K562 (cell line): ENCODE measurements at regions not wholly inside any gene's neighbourhood (a gene's known extent, or its start where the extent isn't known, plus 50 kb on each side); places are given as distances from the start of the nearest gene placed in this dataset.

Experiments used
- ATAC-seq: fragments of 200-7000 bp; cut with Tn5 transposase; 3 replicates; pipeline ENCODE4 v1.9.1; 2020; ENCODE audit warnings: moderate library complexity
- BruUV-seq: library from RNA; stranded (reverse); fragments of 400-500 nt; replicated peaks from 2 replicates; lab custom pipeline; 2021; lab: Mats Ljungman, UMichigan
- CTCF ChIA-PET: fragments of 300-600 bp; formaldehyde crosslinking; extraction: SDS; loops from one replicate; lab custom pipeline; 2021; ENCODE audit warnings: low intra/inter-chr PET ratio; lab: Yijun Ruan, JAX
- POLR2A ChIA-PET: fragments of 300-600, 350-650 bp; sonication (Branson Sonifier 250); formaldehyde crosslinking; extraction: SDS; loops from one replicate; lab custom pipeline; 2021; ENCODE audit warnings: antibody characterized with exemption, inconsistent platforms; lab: Yijun Ruan, JAX
- DNase-seq, 4 experiments: peaks; one replicate each; pipeline versions ENCODE4 v3.0.0 to v3.0.0-alpha.2; 2011 to 2018; ENCODE audit warnings: low spot score in 3 of 4, mixed read lengths in 3 of 4; ENCODE audit errors: extremely low read depth in 1 of 4
- FAIRE-seq: peaks from 2 replicates; lab custom pipeline; 2011; peaks lifted over from hg19 to GRCh38; lab: Jason Lieb, UNC
- H2AFZ ChIP-seq: 2 replicates; pipeline ENCODE4 v1.6.0; 2011; ENCODE audit warnings: low read depth, low read length, control low read depth, inconsistent platforms
- H3K27ac ChIP-seq: fragments of 200-600 bp; 3 replicates; pipeline ENCODE4 v1.8.0; 2011; ENCODE audit warnings: low read depth, mild to moderate bottlenecking, control low read depth, inconsistent platforms, low read length, moderate library complexity, mixed read lengths; ENCODE audit errors: extremely low read depth
- H3K27me3 ChIP-seq, 2 experiments: fragments of 300-600 bp in 1 of 2; 2 replicates in 1 of 2; 3 replicates in 1 of 2; pipeline versions ENCODE4 v1.6.0 to v1.8.0; 2011; ENCODE audit warnings: inconsistent platforms in 2 of 2, low read length in 2 of 2, mild to moderate bottlenecking in 1 of 2, mixed read lengths in 1 of 2, moderate library complexity in 1 of 2; ENCODE audit not compliant: control insufficient read depth in 2 of 2, insufficient read depth in 2 of 2
- H3K36me3 ChIP-seq: fragments of 300-600 bp; 3 replicates; pipeline ENCODE4 v1.8.0; 2011; ENCODE audit warnings: mild to moderate bottlenecking, low read length, inconsistent platforms; ENCODE audit not compliant: control insufficient read depth, insufficient read depth
- H3K4me1 ChIP-seq, 2 experiments: fragments of 200-600 bp in 1 of 2; replicated peaks in 1 of 2; 2 replicates in 1 of 2; 3 replicates in 1 of 2; pipeline versions ENCODE4 v1.5.1 to v1.8.0; 2011; ENCODE audit warnings: inconsistent platforms in 2 of 2, low read length in 2 of 2, mild to moderate bottlenecking in 1 of 2, mixed read lengths in 1 of 2, moderate library complexity in 1 of 2; ENCODE audit not compliant: control insufficient read depth in 2 of 2, insufficient read depth in 2 of 2
- H3K4me2 ChIP-seq: 2 replicates; pipeline ENCODE4 v1.6.1; 2011; ENCODE audit warnings: low read length, control low read depth, inconsistent platforms, mixed read lengths; ENCODE audit not compliant: insufficient read depth
- H3K4me3 ChIP-seq: fragments of 200-600 bp; sonication (generic), shearing (Covaris generic); 2 replicates; pipeline ENCODE4 v1.5.1; 2016; ENCODE audit warnings: control low read depth, inconsistent platforms
- H3K79me2 ChIP-seq: fragments of 200-600 bp; 3 replicates; pipeline ENCODE4 v1.8.0; 2011; ENCODE audit warnings: low read length, inconsistent platforms; ENCODE audit not compliant: control insufficient read depth, insufficient read depth
- H3K9ac ChIP-seq, 2 experiments: 2 replicates each; pipeline versions ENCODE4 v1.6.0 to v1.6.1; 2011; ENCODE audit warnings: low read depth in 2 of 2, low read length in 2 of 2, control low read depth in 1 of 2, inconsistent platforms in 1 of 2, mild to moderate bottlenecking in 1 of 2, mixed read lengths in 1 of 2; ENCODE audit not compliant: insufficient read depth in 1 of 2
- H3K9me1 ChIP-seq: one replicate; pipeline ENCODE4 v1.6.0; 2011; ENCODE audit warnings: inconsistent platforms, mild to moderate bottlenecking, low read length, moderate library complexity; ENCODE audit not compliant: control insufficient read depth, insufficient read depth
- H3K9me3 ChIP-seq: replicated peaks from 2 replicates; pipeline ENCODE4 v1.5.1; 2011; ENCODE audit warnings: low read depth, low read length, inconsistent platforms; ENCODE audit not compliant: control insufficient read depth, insufficient read depth
- H4K20me1 ChIP-seq: replicated peaks from 2 replicates; pipeline ENCODE4 v1.6.1; 2011; ENCODE audit warnings: low read length, inconsistent platforms, mixed read lengths; ENCODE audit not compliant: control insufficient read depth, insufficient read depth
- CREB1 ChIP-seq, 2 experiments: sonication (generic) in 1 of 2; formaldehyde crosslinking in 1 of 2; IDR thresholded peaks; 2 replicates each; pipeline versions ENCODE4 v1.6.1 to v1.8.0; 2012 to 2022; ENCODE audit warnings: inconsistent platforms in 1 of 2, mild to moderate bottlenecking in 1 of 2, missing genetic modification reagents in 1 of 2, moderate library complexity in 1 of 2
- CREBBP ChIP-seq: IDR thresholded peaks from one replicate; pipeline ENCODE4 v1.6.1; 2012; ENCODE audit warnings: low read depth, mild to moderate bottlenecking, control low read depth, inconsistent platforms, low read length
- KLF10 ChIP-seq: fragments of 250-450 bp; sonication (Bioruptor Pico); IDR thresholded peaks from 2 replicates; pipeline ENCODE4 v1.6.1; 2021; ENCODE audit warnings: matching md5 sums
- MAZ ChIP-seq, 2 experiments: fragments of 450-650 bp in 1 of 2; sonication (generic) in 1 of 2; formaldehyde crosslinking; IDR thresholded peaks in 1 of 2; conservative IDR thresholded peaks in 1 of 2; 2 replicates each; pipeline versions ENCODE4 v1.4.0 to v1.5.0; 2020; ENCODE audit warnings: mild to moderate bottlenecking in 1 of 2, missing genetic modification reagents in 1 of 2
- NCOA2 ChIP-seq, 2 experiments: fragments of 450-650 bp; IDR thresholded peaks; 2 replicates each; pipeline ENCODE4 v1.6.1; 2018; ENCODE audit warnings: mild to moderate bottlenecking in 2 of 2, moderate library complexity in 1 of 2; ENCODE audit not compliant: partially characterized antibody in 2 of 2
- PKNOX1 ChIP-seq: fragments of 450-650 bp; IDR thresholded peaks from 2 replicates; pipeline ENCODE4 v1.6.1; 2016
- ZNF232 ChIP-seq: sonication (generic); formaldehyde crosslinking; IDR thresholded peaks from 2 replicates; pipeline ENCODE4 v1.8.0; 2022; ENCODE audit warnings: mild to moderate bottlenecking, missing genetic modification reagents
- ZNF589 ChIP-seq: fragments of 200-800 bp; sonication (Bioruptor generic); IDR thresholded peaks from 2 replicates; pipeline ENCODE4 v1.6.1; 2016; ENCODE audit warnings: low read depth, missing genetic modification characterization, missing compliant biosample characterization
- in situ Hi-C: fragments of 300-500 bp; cut with MboI; formaldehyde crosslinking; loops from 4 replicates; pipeline ENCODE4 v1.15.0; 2018; ENCODE audit warnings: inconsistent platforms, mixed read lengths
- intact Hi-C: fragments of 100-400 bp; cut with micrococcal nuclease; formaldehyde crosslinking; loops from 2 replicates; pipeline ENCODE4 v1.14.2; 2022
- TF ChIP-seq, protein P1 (sequence below): sonication (generic); formaldehyde crosslinking; IDR thresholded peaks from 2 replicates; pipeline ENCODE4 v1.8.0; 2022; ENCODE audit warnings: mild to moderate bottlenecking, missing genetic modification reagents, borderline replicate concordance

- in situ Hi-C loops = no loop called here
Observed at GRCh38 chr6:98724537-98724936, 109.8 kb upstream of the POU3F2 start.

More at GRCh38 chr6:98724537-98724936, 109.8 kb upstream of the POU3F2 start:
- no peak for DNase-seq
- H3K4me1 ChIP-seq = no peaks in the 10 kb centered on the region
- no peaks in the 10 kb centered on the region for H4K20me1 ChIP-seq
- H3K36me3 ChIP-seq = no peaks in the 10 kb centered on the region
- POLR2A ChIA-PET = no interaction called here
- CTCF ChIA-PET = no interaction called here
- no peaks in the 10 kb centered on the region for H3K9me3 ChIP-seq
- no peak overlapping the region for H3K4me2 ChIP-seq
- no peaks in the 10 kb centered on the region for H3K79me2 ChIP-seq
- H3K9me1 ChIP-seq = no peaks in the 10 kb centered on the region
- no peak overlapping the region for H3K9ac ChIP-seq
- intact Hi-C loops = no loop called here
- TF ChIP-seq MAZ (CRISPR knock-in tag; conservative IDR thresholded peaks at IDR 0.05 in 1 of 2, IDR thresholded peaks at IDR 0.05 in 1 of 2) (no peak), ZNF232 (CRISPR knock-in tag) (no peak), PKNOX1 (no peak), KLF10 (CRISPR knock-in tag) (no peak), NCOA2 (IDR thresholded peaks at IDR 0.05; ENCODE audit: partially characterized antibody in 2 of 2) (no peak), CREB1 (IDR thresholded peaks at IDR 0.05) (no peak), CREB1 (CRISPR knock-in tag; IDR thresholded peaks at IDR 0.05) (no peak), ZNF589 (CRISPR knock-in tag) (no peak), CREBBP (no peak)
- TF ChIP-seq, protein P1, sequence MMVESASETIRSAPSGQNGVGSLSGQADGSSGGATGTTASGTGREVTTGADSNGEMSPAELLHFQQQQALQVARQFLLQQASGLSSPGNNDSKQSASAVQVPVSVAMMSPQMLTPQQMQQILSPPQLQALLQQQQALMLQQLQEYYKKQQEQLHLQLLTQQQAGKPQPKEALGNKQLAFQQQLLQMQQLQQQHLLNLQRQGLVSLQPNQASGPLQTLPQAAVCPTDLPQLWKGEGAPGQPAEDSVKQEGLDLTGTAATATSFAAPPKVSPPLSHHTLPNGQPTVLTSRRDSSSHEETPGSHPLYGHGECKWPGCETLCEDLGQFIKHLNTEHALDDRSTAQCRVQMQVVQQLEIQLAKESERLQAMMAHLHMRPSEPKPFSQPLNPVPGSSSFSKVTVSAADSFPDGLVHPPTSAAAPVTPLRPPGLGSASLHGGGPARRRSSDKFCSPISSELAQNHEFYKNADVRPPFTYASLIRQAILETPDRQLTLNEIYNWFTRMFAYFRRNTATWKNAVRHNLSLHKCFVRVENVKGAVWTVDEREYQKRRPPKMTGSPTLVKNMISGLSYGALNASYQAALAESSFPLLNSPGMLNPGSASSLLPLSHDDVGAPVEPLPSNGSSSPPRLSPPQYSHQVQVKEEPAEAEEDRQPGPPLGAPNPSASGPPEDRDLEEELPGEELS (CRISPR knock-in tag) = no peak
- TF ChIP-seq, all 486 proteins: peak for 0
- ATAC-seq (no peak), FAIRE-seq (no peak)
- no peaks in the 10 kb centered on the region for H3K27me3 ChIP-seq
- H2AFZ ChIP-seq = no peak overlapping the region
- no TSS peak for BruUV-seq
- no peak overlapping the region for H3K27ac ChIP-seq
- no peak overlapping the region for H3K4me3 ChIP-seq
